ENCODE measurements at regions not wholly inside any gene's neighbourhood (a gene's known extent, or its start where the extent isn't known, plus 50 kb on each side); places are given as distances from the start of the nearest gene placed in this dataset.
"Not testable (repeated sequence)": the region's sequence is repeated elsewhere in the genome, so short reads cannot be mapped to it uniquely, and the experiment has no call there.

- H3K4me3 Mint-ChIP-seq, result no peak overlapping the region
- H3K9me3 Mint-ChIP-seq, result peaks cover 22% of the 10 kb centered on the region
- H3K27ac Mint-ChIP-seq, result no peak overlapping the region
- no peaks in the 10 kb centered on the region for H3K27me3 Mint-ChIP-seq
- no peaks in the 10 kb centered on the region for H3K4me1 Mint-ChIP-seq (ENCODE audit: low read depth)
- H3K36me3 Mint-ChIP-seq (ENCODE audit: low read depth), result no peaks in the 10 kb centered on the region
These were observed 89.4 kb downstream of the ZNF675 start for GRCh38 chr19:23597661-23598060.

GRCh38 chr19:23596872-23597271, 90.1 kb downstream of the ZNF675 start:
- no peaks in the 10 kb centered on the region for H3K4me1 Mint-ChIP-seq (ENCODE audit: low read depth)
- no peak overlapping the region for H3K27ac Mint-ChIP-seq
- H3K27me3 Mint-ChIP-seq, result no peaks in the 10 kb centered on the region
- no peak overlapping the region for H3K4me3 Mint-ChIP-seq
- no peaks in the 10 kb centered on the region for H3K36me3 Mint-ChIP-seq (ENCODE audit: low read depth)
- peaks cover 27% of the 10 kb centered on the region for H3K9me3 Mint-ChIP-seq

- H3K27me3 Mint-ChIP-seq; H3K4me1 Mint-ChIP-seq (ENCODE audit: low read depth); H3K27ac Mint-ChIP-seq; H3K4me3 Mint-ChIP-seq; H3K36me3 Mint-ChIP-seq (ENCODE audit: low read depth): not testable (repeated sequence)
- H3K9me3 Mint-ChIP-seq, result peaks cover 36% of the 10 kb centered on the region
These were observed 92.7 kb downstream of the ZNF675 start for GRCh38 chr19:23594311-23594710.

GRCh38 chr19:23587546-23587945, 99.5 kb downstream of the ZNF675 start:
- H3K36me3 Mint-ChIP-seq (ENCODE audit: low read depth), result peaks cover 5% of the 10 kb centered on the region
- no peak overlapping the region for H3K4me3 Mint-ChIP-seq
- H3K27ac Mint-ChIP-seq, result no peak overlapping the region
- no peaks in the 10 kb centered on the region for H3K4me1 Mint-ChIP-seq (ENCODE audit: low read depth)
- no peaks in the 10 kb centered on the region for H3K27me3 Mint-ChIP-seq
- peaks cover 25% of the 10 kb centered on the region for H3K9me3 Mint-ChIP-seq

- Mint-ChIP-seq H3K4me3 (no peak overlapping the region), H3K4me1 (ENCODE audit: low read depth) (no peaks in the 10 kb centered on the region), H3K36me3 (ENCODE audit: low read depth) (no peaks in the 10 kb centered on the region), H3K27ac (no peak overlapping the region), H3K27me3 (no peaks in the 10 kb centered on the region), H3K9me3 (peaks cover 13% of the 10 kb centered on the region)
These were observed 109.5 kb downstream of the ZNF675 start for GRCh38 chr19:23577501-23577900.

GRCh38 chr19:23571175-23571574, 115.8 kb downstream of the ZNF675 start:
- Mint-ChIP-seq H3K27me3 (no peaks in the 10 kb centered on the region), H3K36me3 (ENCODE audit: low read depth) (peaks cover 4% of the 10 kb centered on the region)

GRCh38 chr19:23568116-23568515, 118.9 kb downstream of the ZNF675 start:
- H3K9me3 Mint-ChIP-seq, result peaks cover 37% of the 10 kb centered on the region
- H3K27me3 Mint-ChIP-seq; H3K4me1 Mint-ChIP-seq (ENCODE audit: low read depth); H3K4me3 Mint-ChIP-seq; H3K36me3 Mint-ChIP-seq (ENCODE audit: low read depth); H3K27ac Mint-ChIP-seq: not testable (repeated sequence)

More at GRCh38 chr19:23571175-23571574, 115.8 kb downstream of the ZNF675 start:
- H3K4me1 Mint-ChIP-seq (ENCODE audit: low read depth), result no peaks in the 10 kb centered on the region
- H3K4me3 Mint-ChIP-seq, result no peak overlapping the region
- no peak overlapping the region for H3K27ac Mint-ChIP-seq
- H3K9me3 Mint-ChIP-seq, result peaks cover 32% of the 10 kb centered on the region

- no peaks in the 10 kb centered on the region for H3K4me1 Mint-ChIP-seq (ENCODE audit: low read depth)
- H3K27ac Mint-ChIP-seq, result no peak overlapping the region
- peaks cover 22% of the 10 kb centered on the region for H3K9me3 Mint-ChIP-seq
These were observed 121.8 kb downstream of the ZNF675 start for GRCh38 chr19:23565256-23565655.

GRCh38 chr19:23563326-23563725, 123.7 kb downstream of the ZNF675 start:
- no peaks in the 10 kb centered on the region for H3K36me3 Mint-ChIP-seq (ENCODE audit: low read depth)
- H3K9me3 Mint-ChIP-seq, result peaks cover 20% of the 10 kb centered on the region
- H3K27ac Mint-ChIP-seq, result no peak overlapping the region
- H3K27me3 Mint-ChIP-seq, result no peaks in the 10 kb centered on the region
- H3K4me1 Mint-ChIP-seq (ENCODE audit: low read depth), result no peaks in the 10 kb centered on the region
- H3K4me3 Mint-ChIP-seq, result no peak overlapping the region

More at GRCh38 chr19:23565256-23565655, 121.8 kb downstream of the ZNF675 start:
- no peak overlapping the region for H3K4me3 Mint-ChIP-seq
- H3K27me3 Mint-ChIP-seq, result no peaks in the 10 kb centered on the region
- H3K36me3 Mint-ChIP-seq (ENCODE audit: low read depth), result no peaks in the 10 kb centered on the region

- Mint-ChIP-seq H3K27ac (no peak overlapping the region), H3K36me3 (ENCODE audit: low read depth) (no peaks in the 10 kb centered on the region), H3K4me1 (ENCODE audit: low read depth) (no peaks in the 10 kb centered on the region), H3K4me3 (no peak overlapping the region), H3K27me3 (no peaks in the 10 kb centered on the region), H3K9me3 (peaks cover 18% of the 10 kb centered on the region)
These were observed 125.7 kb downstream of the ZNF675 start for GRCh38 chr19:23561341-23561740.

- no peaks in the 10 kb centered on the region for H3K4me1 Mint-ChIP-seq (ENCODE audit: low read depth)
- H3K36me3 Mint-ChIP-seq (ENCODE audit: low read depth), result no peaks in the 10 kb centered on the region
- H3K27me3 Mint-ChIP-seq, result no peaks in the 10 kb centered on the region
- H3K27ac Mint-ChIP-seq, result no peak overlapping the region
- H3K4me3 Mint-ChIP-seq, result no peak overlapping the region
- H3K9me3 Mint-ChIP-seq, result peaks cover 13% of the 10 kb centered on the region
These were observed 127.0 kb downstream of the ZNF675 start for GRCh38 chr19:23560051-23560450.

- H3K9me3 Mint-ChIP-seq, result peaks cover 7% of the 10 kb centered on the region
- H3K36me3 Mint-ChIP-seq (ENCODE audit: low read depth), result no peaks in the 10 kb centered on the region
- H3K4me1 Mint-ChIP-seq (ENCODE audit: low read depth), result no peaks in the 10 kb centered on the region
- H3K27ac Mint-ChIP-seq, result no peak overlapping the region
- no peaks in the 10 kb centered on the region for H3K27me3 Mint-ChIP-seq
- no peak overlapping the region for H3K4me3 Mint-ChIP-seq
These were observed 128.5 kb downstream of the ZNF675 start for GRCh38 chr19:23558541-23558940.

- H3K9me3 Mint-ChIP-seq, result peaks cover 7% of the 10 kb centered on the region
- H3K4me3 Mint-ChIP-seq, result no peak overlapping the region
- no peaks in the 10 kb centered on the region for H3K36me3 Mint-ChIP-seq (ENCODE audit: low read depth)
- no peak overlapping the region for H3K27ac Mint-ChIP-seq
- no peaks in the 10 kb centered on the region for H3K27me3 Mint-ChIP-seq
- no peaks in the 10 kb centered on the region for H3K4me1 Mint-ChIP-seq (ENCODE audit: low read depth)
These were observed 129.6 kb downstream of the ZNF675 start for GRCh38 chr19:23557381-23557780.

- Mint-ChIP-seq H3K27ac (no peak overlapping the region), H3K4me3 (no peak overlapping the region), H3K4me1 (ENCODE audit: low read depth) (no peaks in the 10 kb centered on the region), H3K27me3 (no peaks in the 10 kb centered on the region), H3K36me3 (ENCODE audit: low read depth) (no peaks in the 10 kb centered on the region), H3K9me3 (peaks cover 16% of the 10 kb centered on the region)
These were observed 132.5 kb downstream of the ZNF675 start for GRCh38 chr19:23554548-23554947.

GRCh38 chr19:23550102-23550501, 136.9 kb downstream of the ZNF675 start:
- not testable (repeated sequence) for H3K36me3 Mint-ChIP-seq (ENCODE audit: low read depth); H3K4me1 Mint-ChIP-seq (ENCODE audit: low read depth); H3K27ac Mint-ChIP-seq; H3K27me3 Mint-ChIP-seq; H3K4me3 Mint-ChIP-seq
- peaks cover 15% of the 10 kb centered on the region for H3K9me3 Mint-ChIP-seq

- Mint-ChIP-seq H3K36me3 (ENCODE audit: low read depth) (no peaks in the 10 kb centered on the region), H3K4me3 (no peak overlapping the region), H3K9me3 (peaks cover 23% of the 10 kb centered on the region), H3K27me3 (no peaks in the 10 kb centered on the region), H3K4me1 (ENCODE audit: low read depth) (no peaks in the 10 kb centered on the region), H3K27ac (no peak overlapping the region)
These were observed 139.1 kb downstream of the ZNF675 start for GRCh38 chr19:23547816-23548430.
